BLaER1 (cell line): ENCODE measurements at regions not wholly inside any gene's neighbourhood (a gene's known extent, or its start where the extent isn't known, plus 50 kb on each side); places are given as distances from the start of the nearest gene placed in this dataset.

Source experiments
- H3K27ac ChIP-seq: shearing (Covaris generic); formaldehyde crosslinking; 2 replicates; pipeline ENCODE4 v1.8.1; 2022
- H3K27me3 ChIP-seq: shearing (Covaris generic); formaldehyde crosslinking; 2 replicates; pipeline ENCODE4 v1.8.1; 2022
- H3K36me3 ChIP-seq: shearing (Covaris generic); formaldehyde crosslinking; 2 replicates; pipeline ENCODE4 v1.8.1; 2022
- H3K4me1 ChIP-seq: shearing (Covaris generic); formaldehyde crosslinking; 2 replicates; pipeline ENCODE4 v1.8.1; 2022
- H3K4me2 ChIP-seq: shearing (Covaris generic); formaldehyde crosslinking; 2 replicates; pipeline ENCODE4 v1.8.1; 2022
- H3K4me3 ChIP-seq: shearing (Covaris generic); formaldehyde crosslinking; 2 replicates; pipeline ENCODE4 v1.8.1; 2022
- H3K9ac ChIP-seq: shearing (Covaris generic); formaldehyde crosslinking; 2 replicates; pipeline ENCODE4 v1.8.1; 2022
- H3K9me3 ChIP-seq: shearing (Covaris generic); formaldehyde crosslinking; 2 replicates; pipeline ENCODE4 v1.8.1; 2022
- H4K20me1 ChIP-seq: shearing (Covaris generic); formaldehyde crosslinking; 2 replicates; pipeline ENCODE4 v1.8.1; 2022
- Cebpa-rat ChIP-seq: shearing (Covaris generic); IDR thresholded peaks from 2 replicates; pipeline ENCODE4 v1.8.1; 2022

GRCh38 chr1:4308806-4309205, 345.6 kb upstream of the AJAP1 start:
- Histone ChIP-seq H3K4me1 (peaks cover 29% of the 10 kb centered on the region), H3K27ac (no peak overlapping the region), H3K9ac (no peak overlapping the region), H3K27me3 (no peaks in the 10 kb centered on the region), H3K36me3 (no peaks in the 10 kb centered on the region), H4K20me1 (no peaks in the 10 kb centered on the region), H3K9me3 (peaks cover 53% of the 10 kb centered on the region), H3K4me3 (no peak overlapping the region), H3K4me2 (no peak overlapping the region)
- no peak for TF ChIP-seq Cebpa-rat

GRCh38 chr1:4309676-4310320, 344.6 kb upstream of the AJAP1 start:
- no peak overlapping the region for H3K9ac ChIP-seq
- H3K27me3 ChIP-seq: no peaks in the 10 kb centered on the region
- H3K36me3 ChIP-seq: no peaks in the 10 kb centered on the region
- peak overlapping the region; percentile 11; the same call in 1 of the 2 replicates for H3K4me3 ChIP-seq
- H3K4me1 ChIP-seq: peaks cover 29% of the 10 kb centered on the region
- H3K4me2 ChIP-seq: peak overlapping the region; percentile 78
- no peak for TF ChIP-seq Cebpa-rat
- H4K20me1 ChIP-seq: no peaks in the 10 kb centered on the region
- peaks cover 61% of the 10 kb centered on the region for H3K9me3 ChIP-seq
- H3K27ac ChIP-seq: no peak overlapping the region

- Histone ChIP-seq H3K9ac (no peak overlapping the region), H3K4me3 (no peak overlapping the region; the same call in 1 of the 2 replicates), H3K27ac (no peak overlapping the region), H3K27me3 (no peaks in the 10 kb centered on the region), H3K9me3 (peaks cover 61% of the 10 kb centered on the region), H3K36me3 (no peaks in the 10 kb centered on the region), H3K4me2 (peak overlapping the region; percentile 78), H3K4me1 (peaks cover 29% of the 10 kb centered on the region), H4K20me1 (no peaks in the 10 kb centered on the region)
- no peak for TF ChIP-seq Cebpa-rat
Observed at GRCh38 chr1:4310396-4310923, 343.9 kb upstream of the AJAP1 start.

GRCh38 chr1:4312024-4312423, 342.4 kb upstream of the AJAP1 start:
- no peak overlapping the region for H3K27ac ChIP-seq
- peaks cover 29% of the 10 kb centered on the region for H3K4me1 ChIP-seq
- peak; percentile 82 for TF ChIP-seq Cebpa-rat

GRCh38 chr1:4315202-4315601, 339.2 kb upstream of the AJAP1 start:
- Histone ChIP-seq H3K27me3 (no peaks in the 10 kb centered on the region), H3K4me2 (no peak overlapping the region), H3K4me1 (peaks cover 20% of the 10 kb centered on the region), H3K9ac (no peak overlapping the region), H3K9me3 (peaks cover 56% of the 10 kb centered on the region), H3K4me3 (no peak overlapping the region), H3K27ac (no peak overlapping the region), H4K20me1 (no peaks in the 10 kb centered on the region), H3K36me3 (no peaks in the 10 kb centered on the region)
- no peak for TF ChIP-seq Cebpa-rat

More at GRCh38 chr1:4312024-4312423, 342.4 kb upstream of the AJAP1 start:
- H3K27me3 ChIP-seq: no peaks in the 10 kb centered on the region
- H3K9ac ChIP-seq: no peak overlapping the region
- H4K20me1 ChIP-seq: no peaks in the 10 kb centered on the region
- no peak overlapping the region for H3K4me3 ChIP-seq
- H3K4me2 ChIP-seq: peak overlapping the region; percentile 25
- H3K9me3 ChIP-seq: peaks cover 56% of the 10 kb centered on the region
- H3K36me3 ChIP-seq: no peaks in the 10 kb centered on the region

GRCh38 chr1:4317207-4317606, 337.2 kb upstream of the AJAP1 start:
- Histone ChIP-seq H3K4me3 (no peak overlapping the region), H3K27ac (no peak overlapping the region), H3K4me2 (no peak overlapping the region), H3K36me3 (no peaks in the 10 kb centered on the region), H3K4me1 (peaks cover 3% of the 10 kb centered on the region), H3K27me3 (no peaks in the 10 kb centered on the region), H3K9ac (no peak overlapping the region), H3K9me3 (peaks cover 55% of the 10 kb centered on the region), H4K20me1 (no peaks in the 10 kb centered on the region)
- TF ChIP-seq Cebpa-rat: no peak

- no peak overlapping the region for H3K4me3 ChIP-seq
- H3K4me1 ChIP-seq: no peaks in the 10 kb centered on the region
- H3K4me2 ChIP-seq: no peak overlapping the region
- no peak overlapping the region for H3K27ac ChIP-seq
- H3K27me3 ChIP-seq: no peaks in the 10 kb centered on the region
- no peaks in the 10 kb centered on the region for H3K36me3 ChIP-seq
- no peak overlapping the region for H3K9ac ChIP-seq
- no peaks in the 10 kb centered on the region for H4K20me1 ChIP-seq
- peaks cover 41% of the 10 kb centered on the region for H3K9me3 ChIP-seq
- TF ChIP-seq Cebpa-rat: no peak
Observed at GRCh38 chr1:4318720-4319119, 335.7 kb upstream of the AJAP1 start.

- H3K27ac ChIP-seq: no peak overlapping the region
- no peaks in the 10 kb centered on the region for H3K4me1 ChIP-seq
Observed at GRCh38 chr1:4319496-4319895, 334.9 kb upstream of the AJAP1 start.

GRCh38 chr1:4322881-4323280, 331.5 kb upstream of the AJAP1 start:
- H3K27me3 ChIP-seq: no peaks in the 10 kb centered on the region
- no peaks in the 10 kb centered on the region for H3K36me3 ChIP-seq
- H3K4me2 ChIP-seq: no peak overlapping the region
- no peak overlapping the region for H3K27ac ChIP-seq
- H3K4me1 ChIP-seq: peaks cover 16% of the 10 kb centered on the region
- peaks cover 16% of the 10 kb centered on the region for H3K9me3 ChIP-seq
- H3K9ac ChIP-seq: no peak overlapping the region
- no peaks in the 10 kb centered on the region for H4K20me1 ChIP-seq
- H3K4me3 ChIP-seq: no peak overlapping the region
- no peak for TF ChIP-seq Cebpa-rat

More at GRCh38 chr1:4319496-4319895, 334.9 kb upstream of the AJAP1 start:
- Histone ChIP-seq H3K4me3 (no peak overlapping the region), H3K27me3 (no peaks in the 10 kb centered on the region), H3K36me3 (no peaks in the 10 kb centered on the region), H4K20me1 (no peaks in the 10 kb centered on the region), H3K4me2 (no peak overlapping the region), H3K9ac (no peak overlapping the region), H3K9me3 (peaks cover 33% of the 10 kb centered on the region)
- no peak for TF ChIP-seq Cebpa-rat

- Histone ChIP-seq H3K4me2 (no peak overlapping the region), H3K4me3 (no peak overlapping the region), H3K9me3 (peaks cover 16% of the 10 kb centered on the region), H3K4me1 (peaks cover 20% of the 10 kb centered on the region), H3K27me3 (no peaks in the 10 kb centered on the region), H3K36me3 (no peaks in the 10 kb centered on the region), H4K20me1 (no peaks in the 10 kb centered on the region), H3K9ac (no peak overlapping the region), H3K27ac (no peak overlapping the region)
- no peak for TF ChIP-seq Cebpa-rat
Observed at GRCh38 chr1:4323309-4323708, 331.1 kb upstream of the AJAP1 start.
